ENCODE measurements at regions not wholly inside any gene's neighbourhood (a gene's known extent, or its start where the extent isn't known, plus 50 kb on each side); places are given as distances from the start of the nearest gene placed in this dataset.

GRCh38 chr11:109869536-109869935 is 223.7 kb upstream of the ZC3H12C start:
- ATAC-seq = no peak
- TF ChIP-seq CREB5 (CRISPR knock-in tag; IDR thresholded peaks at IDR 0.05; ENCODE audit: low read depth) (no peak), ESRRG (CRISPR knock-in tag; IDR thresholded peaks at IDR 0.05) (no peak)

DNA sequence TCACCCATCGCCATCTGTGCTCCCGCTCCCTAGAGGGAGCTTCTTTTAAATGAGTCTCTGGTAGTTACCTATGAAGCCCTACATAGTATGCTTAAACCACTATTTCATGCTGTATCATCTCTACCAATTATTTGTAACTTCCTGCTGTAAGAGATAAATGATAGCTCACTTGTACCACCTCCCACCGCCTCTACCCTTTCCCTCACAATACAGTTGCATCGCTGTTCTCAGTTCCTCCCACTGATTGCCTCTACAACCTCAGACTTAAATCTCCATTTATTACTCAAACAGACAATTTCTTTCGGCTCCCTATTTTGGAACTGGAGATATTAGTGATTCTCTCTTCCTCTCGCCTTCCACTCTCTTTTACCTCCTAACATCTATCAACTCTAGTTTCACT is 222.9 kb upstream of the ZC3H12C start:
- TF ChIP-seq BACH2 (CRISPR knock-in tag; IDR thresholded peaks at IDR 0.05; ENCODE audit: borderline replicate concordance) (no peak), GLIS3 (CRISPR knock-in tag; IDR thresholded peaks at IDR 0.05) (no peak), ISL1 (CRISPR knock-in tag; IDR thresholded peaks at IDR 0.05) (no peak), TOX (CRISPR knock-in tag; IDR thresholded peaks at IDR 0.05; ENCODE audit: borderline replicate concordance) (no peak)
- ATAC-seq = no peak

DNA sequence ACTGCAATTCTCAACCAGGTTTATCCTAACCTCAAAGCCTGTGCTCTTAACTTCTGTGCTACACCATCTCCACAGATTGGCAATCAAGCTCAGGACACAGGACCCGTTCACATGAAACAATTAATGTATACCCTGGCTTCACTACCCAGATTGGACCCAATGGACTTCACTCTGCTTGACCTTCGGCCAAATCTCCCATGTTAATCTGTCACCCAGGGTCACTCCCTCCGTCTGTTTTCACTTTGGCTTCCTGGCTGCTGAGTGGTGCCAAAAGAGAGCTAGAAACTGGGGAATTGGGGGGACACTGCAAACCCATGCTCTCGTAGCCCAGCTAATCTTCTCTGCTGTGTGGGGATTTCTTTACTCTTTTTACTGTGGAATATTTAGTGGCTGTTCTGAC is 216.1 kb upstream of the ZC3H12C start:
- TF ChIP-seq TCF4 (CRISPR knock-in tag; IDR thresholded peaks at IDR 0.05; ENCODE audit: borderline replicate concordance) = no peak
- TF ChIP-seq, protein P1, sequence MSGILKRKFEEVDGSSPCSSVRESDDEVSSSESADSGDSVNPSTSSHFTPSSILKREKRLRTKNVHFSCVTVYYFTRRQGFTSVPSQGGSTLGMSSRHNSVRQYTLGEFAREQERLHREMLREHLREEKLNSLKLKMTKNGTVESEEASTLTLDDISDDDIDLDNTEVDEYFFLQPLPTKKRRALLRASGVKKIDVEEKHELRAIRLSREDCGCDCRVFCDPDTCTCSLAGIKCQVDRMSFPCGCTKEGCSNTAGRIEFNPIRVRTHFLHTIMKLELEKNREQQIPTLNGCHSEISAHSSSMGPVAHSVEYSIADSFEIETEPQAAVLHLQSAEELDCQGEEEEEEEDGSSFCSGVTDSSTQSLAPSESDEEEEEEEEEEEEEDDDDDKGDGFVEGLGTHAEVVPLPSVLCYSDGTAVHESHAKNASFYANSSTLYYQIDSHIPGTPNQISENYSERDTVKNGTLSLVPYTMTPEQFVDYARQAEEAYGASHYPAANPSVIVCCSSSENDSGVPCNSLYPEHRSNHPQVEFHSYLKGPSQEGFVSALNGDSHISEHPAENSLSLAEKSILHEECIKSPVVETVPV (CRISPR knock-in tag; IDR thresholded peaks at IDR 0.05) = no peak
- TF ChIP-seq, protein P2, sequence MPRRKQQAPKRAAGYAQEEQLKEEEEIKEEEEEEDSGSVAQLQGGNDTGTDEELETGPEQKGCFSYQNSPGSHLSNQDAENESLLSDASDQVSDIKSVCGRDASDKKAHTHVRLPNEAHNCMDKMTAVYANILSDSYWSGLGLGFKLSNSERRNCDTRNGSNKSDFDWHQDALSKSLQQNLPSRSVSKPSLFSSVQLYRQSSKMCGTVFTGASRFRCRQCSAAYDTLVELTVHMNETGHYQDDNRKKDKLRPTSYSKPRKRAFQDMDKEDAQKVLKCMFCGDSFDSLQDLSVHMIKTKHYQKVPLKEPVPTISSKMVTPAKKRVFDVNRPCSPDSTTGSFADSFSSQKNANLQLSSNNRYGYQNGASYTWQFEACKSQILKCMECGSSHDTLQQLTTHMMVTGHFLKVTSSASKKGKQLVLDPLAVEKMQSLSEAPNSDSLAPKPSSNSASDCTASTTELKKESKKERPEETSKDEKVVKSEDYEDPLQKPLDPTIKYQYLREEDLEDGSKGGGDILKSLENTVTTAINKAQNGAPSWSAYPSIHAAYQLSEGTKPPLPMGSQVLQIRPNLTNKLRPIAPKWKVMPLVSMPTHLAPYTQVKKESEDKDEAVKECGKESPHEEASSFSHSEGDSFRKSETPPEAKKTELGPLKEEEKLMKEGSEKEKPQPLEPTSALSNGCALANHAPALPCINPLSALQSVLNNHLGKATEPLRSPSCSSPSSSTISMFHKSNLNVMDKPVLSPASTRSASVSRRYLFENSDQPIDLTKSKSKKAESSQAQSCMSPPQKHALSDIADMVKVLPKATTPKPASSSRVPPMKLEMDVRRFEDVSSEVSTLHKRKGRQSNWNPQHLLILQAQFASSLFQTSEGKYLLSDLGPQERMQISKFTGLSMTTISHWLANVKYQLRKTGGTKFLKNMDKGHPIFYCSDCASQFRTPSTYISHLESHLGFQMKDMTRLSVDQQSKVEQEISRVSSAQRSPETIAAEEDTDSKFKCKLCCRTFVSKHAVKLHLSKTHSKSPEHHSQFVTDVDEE (CRISPR knock-in tag; IDR thresholded peaks at IDR 0.05) = no peak
- TF ChIP-seq ISL1 (CRISPR knock-in tag; IDR thresholded peaks at IDR 0.05) = no peak
- no peak for TF ChIP-seq PATZ1 (CRISPR knock-in tag; IDR thresholded peaks at IDR 0.05; ENCODE audit: borderline replicate concordance)
- TF ChIP-seq ZFP30 (CRISPR knock-in tag; IDR thresholded peaks at IDR 0.05) = no peak
- no peak for TF ChIP-seq BACH2 (CRISPR knock-in tag; IDR thresholded peaks at IDR 0.05; ENCODE audit: borderline replicate concordance)
- TF ChIP-seq RARB (CRISPR knock-in tag; IDR thresholded peaks at IDR 0.05) = no peak
- no peak for ATAC-seq

DNA sequence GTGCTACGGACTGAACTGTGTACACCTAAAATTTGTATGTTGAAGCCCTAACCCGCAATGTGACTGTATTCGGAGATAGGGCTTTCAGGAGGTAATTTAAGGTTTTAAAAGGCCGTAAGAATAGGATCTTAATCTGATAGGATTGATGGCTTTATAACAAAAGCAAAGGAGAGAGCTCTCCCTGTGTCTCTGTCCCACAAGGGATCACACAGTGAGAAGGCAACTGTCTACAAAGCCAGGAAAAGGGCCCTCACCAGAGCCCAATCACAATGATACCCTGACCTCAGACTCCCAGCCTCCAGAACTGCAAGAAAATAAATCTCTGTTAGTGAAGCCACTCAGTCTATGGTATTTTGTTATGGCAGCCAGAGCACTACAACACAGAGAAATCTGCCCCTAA is 208.7 kb upstream of the ZC3H12C start:
- no peak for TF ChIP-seq POU6F1 (CRISPR knock-in tag; IDR thresholded peaks at IDR 0.05; ENCODE audit: borderline replicate concordance, low read depth)
- no peak for TF ChIP-seq GLIS3 (CRISPR knock-in tag; IDR thresholded peaks at IDR 0.05)
- TF ChIP-seq OSR1 (CRISPR knock-in tag; IDR thresholded peaks at IDR 0.05) = no peak
- no peak for TF ChIP-seq ZFP30 (CRISPR knock-in tag; IDR thresholded peaks at IDR 0.05)
- no peak for TF ChIP-seq TCF4 (CRISPR knock-in tag; IDR thresholded peaks at IDR 0.05; ENCODE audit: borderline replicate concordance)
- TF ChIP-seq PPARA (CRISPR knock-in tag; IDR thresholded peaks at IDR 0.05; ENCODE audit: borderline replicate concordance) = no peak
- TF ChIP-seq ZFP3 (CRISPR knock-in tag; IDR thresholded peaks at IDR 0.05) = no peak
- TF ChIP-seq ZNF70 (CRISPR knock-in tag; IDR thresholded peaks at IDR 0.05) = no peak
- no peak for TF ChIP-seq ARNTL (CRISPR knock-in tag; IDR thresholded peaks at IDR 0.05; ENCODE audit: borderline replicate concordance, low read depth)
- no peak for TF ChIP-seq TOX (CRISPR knock-in tag; IDR thresholded peaks at IDR 0.05; ENCODE audit: borderline replicate concordance)
- TF ChIP-seq CREB5 (CRISPR knock-in tag; IDR thresholded peaks at IDR 0.05; ENCODE audit: low read depth) = no peak
- no peak for TF ChIP-seq BACH2 (CRISPR knock-in tag; IDR thresholded peaks at IDR 0.05; ENCODE audit: borderline replicate concordance)
- TF ChIP-seq PATZ1 (CRISPR knock-in tag; IDR thresholded peaks at IDR 0.05; ENCODE audit: borderline replicate concordance) = no peak
- no peak for TF ChIP-seq RARB (CRISPR knock-in tag; IDR thresholded peaks at IDR 0.05)
- TF ChIP-seq, protein P1 (CRISPR knock-in tag; IDR thresholded peaks at IDR 0.05) = no peak
- no peak for TF ChIP-seq SNAI2 (CRISPR knock-in tag; IDR thresholded peaks at IDR 0.05)
- TF ChIP-seq ESRRG (CRISPR knock-in tag; IDR thresholded peaks at IDR 0.05) = no peak
- no peak for ATAC-seq

Measured in SK-N-SH treated with all-trans-retinoic acid at 6 μM for 48 hours (cell line).